LNCAP (cell line): ENCODE measurements at regions not wholly inside any gene's neighbourhood (a gene's known extent, or its start where the extent isn't known, plus 50 kb on each side); places are given as distances from the start of the nearest gene placed in this dataset.

Experiments
- CTCF ChIP-seq: fragments of 450-650 bp; IDR thresholded peaks from 2 replicates; pipeline ENCODE4 v1.5.1; 2017; ENCODE audit warnings: mild to moderate bottlenecking

- no peak for TF ChIP-seq CTCF
These were observed 420.4 kb upstream of the CTSO start for GRCh38 chr4:156374069-156374468.

- TF ChIP-seq CTCF: no peak
These were observed 408.9 kb upstream of the CTSO start for GRCh38 chr4:156362581-156362980.

GRCh38 chr4:156347412-156348075, 393.9 kb upstream of the CTSO start:
- no peak for TF ChIP-seq CTCF

DNA sequence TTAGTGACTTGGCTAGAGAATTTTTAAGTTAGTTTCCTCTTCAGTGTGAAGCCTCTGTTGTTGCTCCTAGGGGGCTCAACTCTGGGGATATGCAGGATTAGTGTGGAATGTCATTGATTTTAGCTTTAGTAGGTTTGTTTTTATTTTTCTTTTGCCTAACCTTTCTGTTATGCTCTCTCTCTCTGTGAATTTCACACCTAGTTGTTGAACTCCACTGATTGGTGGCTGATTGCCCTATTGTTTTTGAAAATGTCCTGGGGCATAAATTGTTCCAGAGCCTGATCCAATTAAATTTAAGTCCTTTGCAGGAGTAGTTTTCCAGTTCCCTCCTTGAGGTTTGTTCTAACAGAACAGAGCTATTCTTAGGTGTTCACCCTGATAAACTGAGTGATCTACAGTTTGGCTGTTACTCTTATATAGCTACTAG, 393.3 kb upstream of the CTSO start:
- TF ChIP-seq CTCF: no peak

- TF ChIP-seq CTCF: no peak
These were observed 390.7 kb upstream of the CTSO start for GRCh38 chr4:156344397-156344796.

DNA sequence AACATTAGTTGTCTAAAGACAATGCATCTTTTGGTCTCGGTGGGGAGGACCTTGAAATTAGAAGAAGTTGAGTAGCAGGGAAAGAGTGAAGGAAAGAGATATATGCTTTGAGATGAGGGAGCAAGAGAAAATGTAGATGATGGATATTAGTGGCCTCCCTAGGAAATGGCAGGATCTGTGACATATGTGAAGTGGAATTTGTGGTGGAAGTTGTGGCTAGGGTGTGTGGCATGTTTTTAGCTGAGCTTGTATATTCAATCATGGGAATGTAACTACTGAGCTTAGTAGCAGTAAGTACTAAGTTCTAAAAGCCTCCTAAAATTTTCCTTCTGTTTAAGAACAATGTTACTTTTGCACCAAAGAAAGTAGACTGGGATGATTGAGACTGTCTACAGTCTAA, 382.8 kb upstream of the CTSO start:
- TF ChIP-seq CTCF: no peak

DNA sequence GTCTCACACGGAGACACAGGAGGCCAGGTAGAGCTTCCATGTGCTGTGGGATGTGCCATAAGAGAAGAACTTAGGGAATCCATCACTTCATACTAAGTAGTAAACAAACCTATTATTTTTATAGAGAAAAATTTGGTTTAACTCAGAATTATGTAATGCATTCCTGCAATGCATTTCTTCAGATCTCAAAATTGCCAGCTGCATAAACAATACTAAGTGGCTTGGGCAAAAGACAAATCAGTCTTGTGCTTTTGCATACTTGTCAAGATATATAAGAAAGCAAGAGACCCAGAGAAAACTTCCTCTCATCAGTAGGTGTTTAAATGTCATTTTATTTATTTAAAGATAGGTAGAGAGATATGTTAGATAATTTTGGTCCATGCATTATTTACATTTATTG, 382.1 kb upstream of the CTSO start:
- TF ChIP-seq CTCF: no peak
